Spinal cord (tissue), 9 donors: ENCODE measurements at regions not wholly inside any gene's neighbourhood (a gene's known extent, or its start where the extent isn't known, plus 50 kb on each side); places are given as distances from the start of the nearest gene placed in this dataset.

ENCODE experiments used
- DNase-seq, 6 donors: peaks; one replicate each; pipeline versions ENCODE4 v3.0.0 to v3.0.0-alpha.2; 2013 to 2015; ENCODE audit warnings: low spot score in 6 of 6, low read depth in 4 of 6
- H3K27ac ChIP-seq: one replicate; pipeline ENCODE4 v1.5.1; 2013; ENCODE audit warnings: low read depth, low read length, control low read depth
- H3K27me3 ChIP-seq: one replicate; pipeline ENCODE4 v1.6.1; 2013; ENCODE audit warnings: low read length; ENCODE audit not compliant: control insufficient read depth, insufficient read depth
- H3K36me3 ChIP-seq: one replicate; pipeline ENCODE4 v1.6.1; 2013; ENCODE audit warnings: low read length; ENCODE audit not compliant: control insufficient read depth, insufficient read depth
- H3K4me1 ChIP-seq: one replicate; pipeline ENCODE4 v1.6.1; 2013; ENCODE audit warnings: low read length; ENCODE audit not compliant: control insufficient read depth, insufficient read depth
- H3K4me3 ChIP-seq: one replicate; pipeline ENCODE4 v1.5.1; 2013; ENCODE audit warnings: low read depth, low read length, control low read depth
- H3K9me3 ChIP-seq: one replicate; pipeline ENCODE4 v1.6.1; 2013; ENCODE audit warnings: low read length; ENCODE audit not compliant: control insufficient read depth, insufficient read depth
- WGBS: methylation state at CpG from one replicate; pipeline ENCODE4 v1.1.5; 2013; ENCODE audit warnings: missing lambda C conversion rate; ENCODE audit not compliant: insufficient coverage; 5-methylcytosine and 5-hydroxymethylcytosine counted together
- donor health status: healthy.

- H3K4me3 ChIP-seq = no peak overlapping the region
- H3K27me3 ChIP-seq = no peaks in the 10 kb centered on the region
- peaks cover 1% of the 10 kb centered on the region for H3K9me3 ChIP-seq
- peaks cover 11% of the 10 kb centered on the region for H3K4me1 ChIP-seq
- H3K27ac ChIP-seq = no peak overlapping the region
- DNase-seq = peak in 1 of 6 donors; percentile 81
- H3K36me3 ChIP-seq = no peaks in the 10 kb centered on the region
- 37% methylated on average over 11 of the region's 15 CpGs for WGBS
These were observed 79.5 kb upstream of the C14orf180 start for GRCh38 chr14:104499784-104500760.

GRCh38 chr14:104502060-104502459 lies 77.5 kb upstream of the C14orf180 start:
- Histone ChIP-seq H3K4me1 (peaks cover 21% of the 10 kb centered on the region), H3K27ac (no peak overlapping the region), H3K9me3 (peaks cover 1% of the 10 kb centered on the region), H3K27me3 (no peaks in the 10 kb centered on the region), H3K36me3 (no peaks in the 10 kb centered on the region), H3K4me3 (no peak overlapping the region)
- no peak for DNase-seq
- no CpG with 5 or more reads among the region's 1 CpG for WGBS

- no peak for DNase-seq
- no peaks in the 10 kb centered on the region for H3K27me3 ChIP-seq
- 75% methylated on average over 6 of the region's 6 CpGs for WGBS
- no peak overlapping the region for H3K27ac ChIP-seq
- H3K4me1 ChIP-seq = peaks cover 30% of the 10 kb centered on the region
- peaks cover 1% of the 10 kb centered on the region for H3K9me3 ChIP-seq
- no peaks in the 10 kb centered on the region for H3K36me3 ChIP-seq
- H3K4me3 ChIP-seq = no peak overlapping the region
These were observed 75.9 kb upstream of the C14orf180 start for GRCh38 chr14:104503691-104504090.

- 82% methylated on average over 7 of the region's 7 CpGs for WGBS
- Histone ChIP-seq H3K27ac (no peak overlapping the region), H3K4me3 (no peak overlapping the region), H3K4me1 (peaks cover 30% of the 10 kb centered on the region), H3K9me3 (peaks cover 1% of the 10 kb centered on the region), H3K27me3 (no peaks in the 10 kb centered on the region), H3K36me3 (no peaks in the 10 kb centered on the region)
- DNase-seq = no peak
These were observed 75.3 kb upstream of the C14orf180 start for GRCh38 chr14:104504172-104504735.

- H3K4me1 ChIP-seq = peaks cover 30% of the 10 kb centered on the region
- no peaks in the 10 kb centered on the region for H3K36me3 ChIP-seq
- H3K27ac ChIP-seq = no peak overlapping the region
- H3K4me3 ChIP-seq = no peak overlapping the region
- 79% methylated on average over 24 of the region's 28 CpGs for WGBS
- DNase-seq = no peak
- peaks cover 1% of the 10 kb centered on the region for H3K9me3 ChIP-seq
- H3K27me3 ChIP-seq = no peaks in the 10 kb centered on the region
These were observed 74.2 kb upstream of the C14orf180 start for GRCh38 chr14:104505085-104506074.

GRCh38 chr14:104506461-104507253 lies 72.9 kb upstream of the C14orf180 start:
- Histone ChIP-seq H3K9me3 (peaks cover 1% of the 10 kb centered on the region), H3K4me1 (peaks cover 40% of the 10 kb centered on the region), H3K27ac (no peak overlapping the region), H3K27me3 (no peaks in the 10 kb centered on the region), H3K36me3 (no peaks in the 10 kb centered on the region), H3K4me3 (no peak overlapping the region)
- no peak for DNase-seq
- WGBS = 83% methylated on average over 8 of the region's 11 CpGs

GRCh38 chr14:104507443-104507842 lies 72.1 kb upstream of the C14orf180 start:
- DNase-seq = peak in 4 of 6 donors; percentile 6 to 70 (median 20)
- no peaks in the 10 kb centered on the region for H3K27me3 ChIP-seq
- H3K4me1 ChIP-seq = peaks cover 43% of the 10 kb centered on the region
- H3K27ac ChIP-seq = no peak overlapping the region
- H3K9me3 ChIP-seq = no peaks in the 10 kb centered on the region
- H3K36me3 ChIP-seq = no peaks in the 10 kb centered on the region
- H3K4me3 ChIP-seq = no peak overlapping the region
- WGBS = 46% methylated on average over 6 of the region's 6 CpGs

- Histone ChIP-seq H3K4me3 (no peak overlapping the region), H3K4me1 (peaks cover 56% of the 10 kb centered on the region), H3K9me3 (no peaks in the 10 kb centered on the region), H3K27me3 (no peaks in the 10 kb centered on the region), H3K27ac (no peak overlapping the region), H3K36me3 (no peaks in the 10 kb centered on the region)
- DNase-seq = no peak
- WGBS = 72% methylated on average over 12 of the region's 12 CpGs
These were observed 69.9 kb upstream of the C14orf180 start for GRCh38 chr14:104509673-104510072.

- no peak for DNase-seq
These were observed 69.3 kb upstream of the C14orf180 start for GRCh38 chr14:104510216-104510615.

More at GRCh38 chr14:104510216-104510615, 69.3 kb upstream of the C14orf180 start:
- Histone ChIP-seq H3K27ac (no peak overlapping the region), H3K4me3 (no peak overlapping the region), H3K4me1 (peaks cover 52% of the 10 kb centered on the region), H3K36me3 (no peaks in the 10 kb centered on the region), H3K27me3 (no peaks in the 10 kb centered on the region), H3K9me3 (no peaks in the 10 kb centered on the region)
- WGBS = 50% methylated on average over 2 of the region's 3 CpGs
